ENCODE measurements at regions not wholly inside any gene's neighbourhood (a gene's known extent, or its start where the extent isn't known, plus 50 kb on each side); places are given as distances from the start of the nearest gene placed in this dataset.

- no peak for DNase-seq (ENCODE audit: low spot score)
- no peak for TF ChIP-seq CTCF (IDR thresholded peaks at IDR 0.05; ENCODE audit: extremely low read depth, insufficient read depth, missing control alignments)
- in situ Hi-C loops (cut with MboI; ENCODE audit: low pct_unique_long_range_greater_than_20kb, low sequenced_read_pairs, unreplicated experiment) = no loop called here
These were observed 62.6 kb downstream of the ZIC1 start for GRCh38 chr3:147471741-147472140.

- DNase-seq (ENCODE audit: low spot score) = no peak
- TF ChIP-seq CTCF (IDR thresholded peaks at IDR 0.05; ENCODE audit: extremely low read depth, insufficient read depth, missing control alignments) = no peak
- in situ Hi-C loops (cut with MboI; ENCODE audit: low pct_unique_long_range_greater_than_20kb, low sequenced_read_pairs, unreplicated experiment) = no loop called here
These were observed 63.7 kb downstream of the ZIC1 start for GRCh38 chr3:147472846-147473245.

GRCh38 chr3:147483145-147483544, 74.0 kb downstream of the ZIC1 start:
- DNase-seq (ENCODE audit: low spot score) = no peak
- TF ChIP-seq CTCF (IDR thresholded peaks at IDR 0.05; ENCODE audit: extremely low read depth, insufficient read depth, missing control alignments) = no peak
- in situ Hi-C loops (cut with MboI; ENCODE audit: low pct_unique_long_range_greater_than_20kb, low sequenced_read_pairs, unreplicated experiment) = no loop called here

- TF ChIP-seq CTCF (IDR thresholded peaks at IDR 0.05; ENCODE audit: extremely low read depth, insufficient read depth, missing control alignments) = no peak
- no peak for DNase-seq (ENCODE audit: low spot score)
- in situ Hi-C loops (cut with MboI; ENCODE audit: low pct_unique_long_range_greater_than_20kb, low sequenced_read_pairs, unreplicated experiment) = no loop called here
These were observed 74.4 kb downstream of the ZIC1 start for GRCh38 chr3:147483578-147483977.

- no peak for TF ChIP-seq CTCF (IDR thresholded peaks at IDR 0.05; ENCODE audit: extremely low read depth, insufficient read depth, missing control alignments)
- in situ Hi-C loops (cut with MboI; ENCODE audit: low pct_unique_long_range_greater_than_20kb, low sequenced_read_pairs, unreplicated experiment) = no loop called here
These were observed 83.9 kb downstream of the ZIC1 start for GRCh38 chr3:147493065-147493464.

GRCh38 chr3:147493666-147494065, 84.5 kb downstream of the ZIC1 start:
- TF ChIP-seq CTCF (IDR thresholded peaks at IDR 0.05; ENCODE audit: extremely low read depth, insufficient read depth, missing control alignments) = no peak
- in situ Hi-C loops (cut with MboI; ENCODE audit: low pct_unique_long_range_greater_than_20kb, low sequenced_read_pairs, unreplicated experiment) = no loop called here
- no peak for DNase-seq (ENCODE audit: low spot score)

More at GRCh38 chr3:147493065-147493464, 83.9 kb downstream of the ZIC1 start:
- no peak for DNase-seq (ENCODE audit: low spot score)

- in situ Hi-C loops (cut with MboI; ENCODE audit: low pct_unique_long_range_greater_than_20kb, low sequenced_read_pairs, unreplicated experiment) = no loop called here
- no peak for DNase-seq (ENCODE audit: low spot score)
- TF ChIP-seq CTCF (IDR thresholded peaks at IDR 0.05; ENCODE audit: extremely low read depth, insufficient read depth, missing control alignments) = no peak
These were observed 88.1 kb downstream of the ZIC1 start for GRCh38 chr3:147497286-147497685.

All from GM13977 (cell line).